H9 (cell line): ENCODE measurements at regions not wholly inside any gene's neighbourhood (a gene's known extent, or its start where the extent isn't known, plus 50 kb on each side); places are given as distances from the start of the nearest gene placed in this dataset.

Source experiments
- DNase-seq: peaks from one replicate; pipeline ENCODE4 v3.0.0-alpha.2; 2017
- H2AFZ ChIP-seq: one replicate; pipeline ENCODE4 v1.6.1; 2013; ENCODE audit warnings: mild to moderate bottlenecking, low read length, control low read depth, moderate library complexity
- H2AK5ac ChIP-seq: 2 replicates; pipeline ENCODE4 v1.6.1; 2013; ENCODE audit warnings: low read length, control low read depth, mixed read lengths; ENCODE audit not compliant: insufficient read length
- H2BK120ac ChIP-seq: one replicate; pipeline ENCODE4 v1.6.1; 2013; ENCODE audit warnings: low read depth, mild to moderate bottlenecking, low read length, control low read depth, inconsistent platforms; ENCODE audit not compliant: poor library complexity, severe bottlenecking
- H2BK12ac ChIP-seq: 2 replicates; pipeline ENCODE4 v1.6.1; 2013; ENCODE audit warnings: low read length, control low read depth, mixed read lengths, low read depth; ENCODE audit not compliant: insufficient read length
- H2BK15ac ChIP-seq: 2 replicates; pipeline ENCODE4 v1.6.1; 2013; ENCODE audit warnings: low read depth, low read length, control low read depth
- H2BK20ac ChIP-seq: one replicate; pipeline ENCODE4 v1.6.1; 2013; ENCODE audit warnings: low read depth, mild to moderate bottlenecking, low read length, control low read depth, inconsistent platforms; ENCODE audit not compliant: poor library complexity, severe bottlenecking
- H2BK5ac ChIP-seq: 2 replicates; pipeline ENCODE4 v1.6.1; 2013; ENCODE audit warnings: low read length, control low read depth, mixed read lengths; ENCODE audit not compliant: insufficient read length
- H3K14ac ChIP-seq: 2 replicates; pipeline ENCODE4 v1.6.1; 2013; ENCODE audit warnings: low read length, control low read depth; ENCODE audit not compliant: insufficient read depth
- H3K18ac ChIP-seq: 2 replicates; pipeline ENCODE4 v1.6.1; 2013; ENCODE audit warnings: low read depth, mild to moderate bottlenecking, mixed read lengths, low read length, control low read depth; ENCODE audit not compliant: insufficient read length
- H3K23ac ChIP-seq: 2 replicates; pipeline ENCODE4 v1.6.1; 2013; ENCODE audit warnings: low read length, control low read depth, mixed read lengths, low read depth; ENCODE audit not compliant: insufficient read length
- H3K23me2 ChIP-seq: 2 replicates; pipeline ENCODE4 v1.6.1; 2013; ENCODE audit warnings: low read depth, mild to moderate bottlenecking, mixed read lengths, low read length, control low read depth; ENCODE audit not compliant: insufficient read length, poor library complexity, severe bottlenecking
- H3K27ac ChIP-seq: 2 replicates; pipeline ENCODE4 v1.5.1; 2013; ENCODE audit warnings: low read length, control low read depth, mixed read lengths, low read depth; ENCODE audit not compliant: insufficient read length
- H3K27me3 ChIP-seq: 2 replicates; pipeline ENCODE4 v1.6.1; 2013; ENCODE audit warnings: low read length, control low read depth, inconsistent platforms; ENCODE audit not compliant: insufficient read depth
- H3K4ac ChIP-seq: 2 replicates; pipeline ENCODE4 v1.6.1; 2013; ENCODE audit warnings: low read depth, mild to moderate bottlenecking, control low read depth, inconsistent platforms, low read length, moderate library complexity
- H3K4me1 ChIP-seq: 2 replicates; pipeline ENCODE4 v1.6.1; 2013; ENCODE audit warnings: low read length, control low read depth, inconsistent platforms; ENCODE audit not compliant: insufficient read depth
- H3K4me2 ChIP-seq: 2 replicates; pipeline ENCODE4 v1.6.1; 2013; ENCODE audit warnings: low read length, control low read depth, mixed read lengths; ENCODE audit not compliant: insufficient read length, insufficient read depth
- H3K56ac ChIP-seq: 2 replicates; pipeline ENCODE4 v1.6.1; 2013; ENCODE audit warnings: low read depth, mild to moderate bottlenecking, mixed read lengths, low read length, control low read depth; ENCODE audit not compliant: insufficient read length
- H3K79me1 ChIP-seq: 2 replicates; pipeline ENCODE4 v1.6.1; 2013; ENCODE audit warnings: low read depth, mild to moderate bottlenecking, moderate library complexity, low read length, control low read depth, inconsistent platforms; ENCODE audit not compliant: insufficient read depth, poor library complexity, severe bottlenecking
- H3K79me2 ChIP-seq: 2 replicates; pipeline ENCODE4 v1.6.1; 2013; ENCODE audit warnings: low read length, control low read depth, inconsistent platforms; ENCODE audit not compliant: insufficient read depth
- H3K9ac ChIP-seq: 2 replicates; pipeline ENCODE4 v1.6.1; 2013; ENCODE audit warnings: low read length, control low read depth, mixed read lengths; ENCODE audit not compliant: insufficient read length; ENCODE audit errors: extremely low read depth
- H3K9me3 ChIP-seq: one replicate; pipeline ENCODE4 v1.6.1; 2013; ENCODE audit warnings: low read depth, low read length, inconsistent platforms; ENCODE audit not compliant: control insufficient read depth
- H3T11ph ChIP-seq: one replicate; pipeline ENCODE4 v1.6.1; 2013; ENCODE audit warnings: mild to moderate bottlenecking, low read length, control low read depth, inconsistent platforms
- H4K20me1 ChIP-seq: one replicate; pipeline ENCODE4 v1.6.1; 2013; ENCODE audit not compliant: control insufficient read depth, insufficient read length, insufficient read depth
- H4K5ac ChIP-seq: 2 replicates; pipeline ENCODE4 v1.6.1; 2013; ENCODE audit warnings: low read depth, mild to moderate bottlenecking, mixed read lengths, low read length, control low read depth; ENCODE audit not compliant: insufficient read length
- H4K8ac ChIP-seq: replicated peaks from 2 replicates; pipeline ENCODE4 v1.6.1; 2013; ENCODE audit warnings: low read length, control low read depth, mixed read lengths, low read depth; ENCODE audit not compliant: insufficient read length
- H4K91ac ChIP-seq: 2 replicates; pipeline ENCODE4 v1.6.1; 2013; ENCODE audit warnings: low read depth, mild to moderate bottlenecking, moderate library complexity, mixed read lengths, low read length, control low read depth; ENCODE audit not compliant: insufficient read length
- H3K27ac Mint-ChIP-seq, 3 experiments: 2 replicates in 2 of 3; 3 replicates in 1 of 3; pipeline ENCODE4 v1.8.0; 2020 to 2021; ENCODE audit warnings: mixed read lengths in 3 of 3, mild to moderate bottlenecking in 1 of 3, moderate library complexity in 1 of 3
- H3K27me3 Mint-ChIP-seq: 2 replicates; pipeline ENCODE4 v1.8.0; 2021; ENCODE audit warnings: low read depth, mild to moderate bottlenecking, moderate library complexity, mixed read lengths
- H3K36me3 Mint-ChIP-seq, 3 experiments: 2 replicates in 2 of 3; 3 replicates in 1 of 3; pipeline ENCODE4 v1.8.0; 2020 to 2021; ENCODE audit warnings: low read depth in 3 of 3, mixed read lengths in 3 of 3; ENCODE audit not compliant: insufficient read depth in 1 of 3
- H3K4me1 Mint-ChIP-seq, 2 experiments: 2 replicates each; pipeline ENCODE4 v1.8.0; 2020; ENCODE audit warnings: mixed read lengths in 2 of 2
- H3K4me3 Mint-ChIP-seq, 2 experiments: 2 replicates in 1 of 2; 3 replicates in 1 of 2; pipeline ENCODE4 v1.8.0; 2020 to 2021; ENCODE audit warnings: mild to moderate bottlenecking in 2 of 2, mixed read lengths in 2 of 2, moderate library complexity in 1 of 2
- H3K9me3 Mint-ChIP-seq, 2 experiments: 2 replicates in 1 of 2; 3 replicates in 1 of 2; pipeline ENCODE4 v1.8.0; 2020; ENCODE audit warnings: mild to moderate bottlenecking in 2 of 2, mixed read lengths in 2 of 2, moderate library complexity in 1 of 2
- WGBS: extraction: QIAGEN DNeasy Blood & Tissue Kit; methylation state at CpG from one replicate; pipeline ENCODE4 v1.1.7; 2013; ENCODE audit warnings: missing lambda C conversion rate, low lambda C conversion rate, mixed read lengths; ENCODE audit not compliant: insufficient read length; ENCODE audit errors: extremely low coverage; 5-methylcytosine and 5-hydroxymethylcytosine counted together
- TF ChIP-seq, protein P1 (sequence below): fragments of 200-600 bp; sonication (generic); conservative IDR thresholded peaks from 3 replicates; pipeline ENCODE4 v1.8.0; 2021; ENCODE audit warnings: antibody characterized with exemption, mild to moderate bottlenecking

DNA sequence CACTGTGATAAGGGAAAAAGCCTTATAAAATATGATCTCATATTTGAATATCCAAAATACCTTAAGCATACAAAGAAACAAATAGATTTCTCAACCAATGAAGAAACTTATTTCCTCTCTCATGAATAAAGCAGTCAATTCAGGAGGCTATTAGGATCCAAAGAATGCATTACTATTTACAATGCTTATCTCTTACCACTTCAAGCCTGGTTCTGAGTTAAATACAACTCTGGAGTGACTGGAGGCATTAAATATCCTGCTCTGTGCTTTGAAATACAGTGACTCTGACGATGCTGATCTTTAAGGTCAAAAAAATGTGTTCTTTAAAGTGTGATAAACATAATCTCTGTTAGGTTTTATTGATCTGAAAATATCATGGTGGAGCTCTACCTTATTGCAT, 493.2 kb downstream of the ZWINT start:
- H3K4me1 Mint-ChIP-seq, result peaks cover 3% of the 10 kb centered on the region in 2 experiments; a peak in 3 of 4 replicates
- no peak overlapping the region for H2BK15ac ChIP-seq
- no peaks in the 10 kb centered on the region for H3K79me1 ChIP-seq
- no peak overlapping the region for H2BK12ac ChIP-seq
- H3T11ph ChIP-seq, result no peak overlapping the region
- H3K9me3 Mint-ChIP-seq, result peaks cover 2% of the 10 kb centered on the region in 2 experiments; a peak in 3 of 5 replicates
- no peak overlapping the region for H2AK5ac ChIP-seq
- no peak overlapping the region for H3K27ac ChIP-seq
- WGBS, result no CpG with 5 or more reads among the region's 1 CpG
- no peak overlapping the region for H3K9ac ChIP-seq
- TF ChIP-seq, protein P1, sequence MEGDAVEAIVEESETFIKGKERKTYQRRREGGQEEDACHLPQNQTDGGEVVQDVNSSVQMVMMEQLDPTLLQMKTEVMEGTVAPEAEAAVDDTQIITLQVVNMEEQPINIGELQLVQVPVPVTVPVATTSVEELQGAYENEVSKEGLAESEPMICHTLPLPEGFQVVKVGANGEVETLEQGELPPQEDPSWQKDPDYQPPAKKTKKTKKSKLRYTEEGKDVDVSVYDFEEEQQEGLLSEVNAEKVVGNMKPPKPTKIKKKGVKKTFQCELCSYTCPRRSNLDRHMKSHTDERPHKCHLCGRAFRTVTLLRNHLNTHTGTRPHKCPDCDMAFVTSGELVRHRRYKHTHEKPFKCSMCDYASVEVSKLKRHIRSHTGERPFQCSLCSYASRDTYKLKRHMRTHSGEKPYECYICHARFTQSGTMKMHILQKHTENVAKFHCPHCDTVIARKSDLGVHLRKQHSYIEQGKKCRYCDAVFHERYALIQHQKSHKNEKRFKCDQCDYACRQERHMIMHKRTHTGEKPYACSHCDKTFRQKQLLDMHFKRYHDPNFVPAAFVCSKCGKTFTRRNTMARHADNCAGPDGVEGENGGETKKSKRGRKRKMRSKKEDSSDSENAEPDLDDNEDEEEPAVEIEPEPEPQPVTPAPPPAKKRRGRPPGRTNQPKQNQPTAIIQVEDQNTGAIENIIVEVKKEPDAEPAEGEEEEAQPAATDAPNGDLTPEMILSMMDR, result no peak
- H4K20me1 ChIP-seq, result no peaks in the 10 kb centered on the region
- H3K23me2 ChIP-seq, result no peaks in the 10 kb centered on the region
- no peak overlapping the region for H4K91ac ChIP-seq
- H2BK20ac ChIP-seq, result no peak overlapping the region
- no peak overlapping the region for H3K18ac ChIP-seq
- no peaks in the 10 kb centered on the region for H3K79me2 ChIP-seq
- no peak overlapping the region for H4K5ac ChIP-seq
- no peak overlapping the region for H3K4me2 ChIP-seq
- no peaks in the 10 kb centered on the region for H3K9me3 ChIP-seq
- H2BK5ac ChIP-seq, result no peak overlapping the region
- no peak overlapping the region for H3K4me3 Mint-ChIP-seq
- peaks cover 2% of the 10 kb centered on the region in 3 experiments; a peak in 5 of 7 replicates for H3K36me3 Mint-ChIP-seq
- no peak for DNase-seq
- no peak overlapping the region for H3K14ac ChIP-seq
- peak overlapping the region in 1 of 3 experiments; percentile 65; a peak in 1 of 7 replicates for H3K27ac Mint-ChIP-seq
- no peaks in the 10 kb centered on the region for H3K27me3 ChIP-seq
- H3K27me3 Mint-ChIP-seq, result no peaks in the 10 kb centered on the region
- no peak overlapping the region for H3K23ac ChIP-seq
- no peak overlapping the region for H4K8ac ChIP-seq
- H3K4me1 ChIP-seq, result no peaks in the 10 kb centered on the region
- H3K4ac ChIP-seq, result no peak overlapping the region
- no peak overlapping the region for H3K56ac ChIP-seq
- no peak overlapping the region for H2BK120ac ChIP-seq
- no peak overlapping the region for H2AFZ ChIP-seq
